Mesodermal cell (in vitro differentiated cells): ENCODE measurements at regions not wholly inside any gene's neighbourhood (a gene's known extent, or its start where the extent isn't known, plus 50 kb on each side); places are given as distances from the start of the nearest gene placed in this dataset.

Experiments used
- H3K27ac ChIP-seq: 2 replicates; pipeline ENCODE4 v1.7.0; 2013; ENCODE audit warnings: mild to moderate bottlenecking, low read depth, low read length, moderate library complexity; ENCODE audit not compliant: severe bottlenecking
- H3K36me3 ChIP-seq: 2 replicates; pipeline ENCODE4 v1.7.1; 2013; ENCODE audit warnings: mild to moderate bottlenecking, low read length, moderate library complexity; ENCODE audit not compliant: control insufficient read depth, insufficient read depth
- H3K4me1 ChIP-seq: one replicate; pipeline ENCODE4 v1.7.1; 2013; ENCODE audit warnings: mild to moderate bottlenecking, low read length; ENCODE audit not compliant: insufficient read depth, control insufficient read depth, poor library complexity, severe bottlenecking
- H3K4me3 ChIP-seq: 2 replicates; pipeline ENCODE4 v1.7.0; 2013; ENCODE audit warnings: low read length, control low read depth, mild to moderate bottlenecking; ENCODE audit not compliant: insufficient read depth, poor library complexity, severe bottlenecking; ENCODE audit errors: extremely low read depth
- H3K9me3 ChIP-seq: 2 replicates; pipeline ENCODE4 v1.7.1; 2013; ENCODE audit warnings: mild to moderate bottlenecking, low read length, moderate library complexity; ENCODE audit not compliant: control insufficient read depth
- WGBS, 2 experiments: methylation state at CpG; one replicate each; pipeline ENCODE4 v1.1.5; 2013; ENCODE audit warnings: missing lambda C conversion rate in 2 of 2; ENCODE audit not compliant: insufficient coverage in 2 of 2; 5-methylcytosine and 5-hydroxymethylcytosine counted together

DNA sequence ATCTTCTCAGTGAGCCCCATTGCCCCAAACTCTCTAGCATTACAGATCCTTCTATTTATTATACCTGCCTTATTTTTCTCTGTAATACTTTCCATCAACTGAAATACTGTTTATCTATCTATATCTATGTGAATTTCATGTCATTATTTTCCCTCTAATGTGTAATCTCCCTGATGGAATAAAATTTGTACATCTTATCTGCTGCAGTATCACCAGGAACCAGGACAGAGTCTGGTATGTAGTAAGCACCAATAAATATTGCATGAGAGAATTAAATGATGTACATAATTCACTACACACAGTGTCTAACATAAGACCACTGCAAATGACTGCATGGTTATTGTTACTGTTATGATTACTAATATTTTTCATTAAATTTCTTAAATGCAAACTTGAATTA is 759.1 kb downstream of the PRELID2 start:
- Histone ChIP-seq H3K9me3 (no peaks in the 10 kb centered on the region), H3K4me1 (no peaks in the 10 kb centered on the region), H3K27ac (no peak overlapping the region), H3K36me3 (no peaks in the 10 kb centered on the region), H3K4me3 (no peak overlapping the region)

DNA sequence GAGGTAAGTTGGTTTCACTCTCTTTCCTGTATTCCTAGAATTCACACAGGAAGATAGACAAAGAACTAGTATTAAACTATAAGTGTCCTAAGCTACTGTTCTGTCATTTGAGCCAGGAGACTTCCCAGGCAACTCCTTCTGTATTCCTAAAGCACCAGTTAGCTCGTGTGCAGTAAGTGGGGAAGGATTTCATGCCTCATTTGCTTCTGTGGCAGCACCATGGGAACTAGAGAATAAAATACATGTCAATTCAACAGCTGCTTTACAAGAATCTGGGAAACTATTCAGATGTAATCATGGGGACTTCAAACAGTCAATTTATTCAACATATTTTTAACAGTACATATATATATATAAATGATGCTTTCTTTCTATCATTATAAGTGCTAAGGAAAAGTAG is 762.3 kb downstream of the PRELID2 start:
- Histone ChIP-seq H3K36me3 (no peaks in the 10 kb centered on the region), H3K9me3 (no peaks in the 10 kb centered on the region), H3K4me1 (no peaks in the 10 kb centered on the region), H3K4me3 (no peak overlapping the region), H3K27ac (no peak overlapping the region)
- no CpG with 5 or more reads among the region's 1 CpG for WGBS, 2 experiments

DNA sequence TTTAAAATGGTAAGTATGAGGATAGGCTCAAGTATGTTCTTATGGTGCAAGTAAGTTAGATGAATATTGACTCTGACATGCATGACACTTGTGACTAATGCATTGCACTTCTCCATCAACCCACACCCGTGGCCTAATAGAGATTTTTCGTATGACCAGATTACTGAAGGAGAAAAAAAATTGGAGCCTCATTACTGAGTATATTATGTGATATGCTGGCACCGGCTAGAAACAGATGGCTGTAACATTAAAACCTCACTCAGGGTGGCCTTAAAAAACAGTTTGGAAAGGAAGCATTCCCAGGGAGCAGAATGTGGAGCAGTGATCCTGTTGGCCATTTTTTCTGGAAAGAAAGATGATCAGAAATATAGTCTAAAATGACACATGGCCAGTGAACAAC is 766.4 kb downstream of the PRELID2 start:
- no peaks in the 10 kb centered on the region for H3K36me3 ChIP-seq
- no peak overlapping the region for H3K4me3 ChIP-seq
- WGBS, 2 experiments = 100% methylated on average over 1 of the region's 3 CpGs; no CpG with 5 or more reads in 1 of the 2 experiments
- H3K9me3 ChIP-seq = no peaks in the 10 kb centered on the region
- H3K27ac ChIP-seq = no peak overlapping the region
- H3K4me1 ChIP-seq = no peaks in the 10 kb centered on the region

DNA sequence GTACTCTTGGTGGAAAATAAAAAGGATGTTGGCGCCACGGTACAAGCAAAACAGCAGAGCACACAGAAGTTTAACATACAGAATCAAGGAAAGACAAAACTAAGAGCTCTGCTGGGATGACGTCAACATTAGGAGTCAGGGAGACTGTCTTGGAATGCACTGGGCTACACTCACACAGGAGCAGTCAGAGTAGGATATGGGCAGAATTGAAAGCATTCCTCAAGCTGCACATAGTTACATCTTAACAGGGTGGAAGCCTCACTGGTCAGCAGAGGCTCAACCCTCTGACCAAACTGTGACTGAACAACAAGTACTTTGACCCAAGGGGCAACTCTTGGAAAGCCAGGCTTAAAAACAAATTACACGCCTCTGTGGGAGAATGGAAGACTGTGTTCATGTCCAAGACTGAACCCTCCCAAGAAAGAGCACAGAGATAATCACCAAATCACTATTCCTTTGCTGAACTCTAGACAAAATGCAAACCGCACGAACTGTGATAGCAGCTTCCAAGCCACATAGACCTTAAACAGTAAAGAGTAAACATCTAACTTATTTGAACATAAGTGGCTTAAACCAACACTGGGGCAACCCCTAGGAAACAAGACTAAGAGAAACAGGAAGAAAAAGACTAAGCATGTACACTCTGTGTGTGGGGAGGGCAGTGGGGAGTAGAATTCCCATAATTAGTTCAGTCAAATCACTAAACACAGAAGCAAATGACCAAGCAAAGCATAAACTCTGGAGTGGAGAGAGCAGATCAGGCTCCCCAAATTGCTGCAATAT is 772.7 kb downstream of the PRELID2 start:
- Histone ChIP-seq H3K4me3 (no peak overlapping the region), H3K36me3 (no peaks in the 10 kb centered on the region), H3K9me3 (no peaks in the 10 kb centered on the region), H3K27ac (peak overlapping the region; percentile 77), H3K4me1 (peaks cover 4% of the 10 kb centered on the region)
- 79 to 100% methylated on average over 1 to 4 of the region's 6 CpGs for WGBS, 2 experiments

DNA sequence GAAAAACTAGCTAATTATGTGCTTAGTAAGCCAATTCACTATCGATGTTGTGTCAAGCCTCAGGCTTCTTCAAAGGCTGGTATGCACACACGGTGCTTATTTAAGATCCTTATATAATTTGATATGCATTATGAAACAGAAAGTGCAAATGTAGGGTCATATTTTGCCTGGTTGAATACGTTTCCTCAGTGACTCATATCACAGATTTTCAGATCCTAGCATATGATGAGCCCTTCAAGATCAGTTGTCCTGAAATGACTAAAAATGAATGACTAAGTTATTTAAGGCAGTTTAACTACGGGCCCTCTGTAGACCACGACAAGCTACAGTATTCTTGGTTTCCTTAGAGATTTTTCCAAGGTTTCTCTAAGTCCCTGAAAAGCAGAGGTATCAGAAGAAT is 778.3 kb downstream of the PRELID2 start:
- H3K27ac ChIP-seq = no peak overlapping the region
- no peaks in the 10 kb centered on the region for H3K9me3 ChIP-seq
- H3K4me1 ChIP-seq = no peaks in the 10 kb centered on the region
- no peak overlapping the region for H3K4me3 ChIP-seq
- no peaks in the 10 kb centered on the region for H3K36me3 ChIP-seq
- WGBS, 2 experiments = 71 to 93% methylated on average over 1 to 3 of the region's 5 CpGs

DNA sequence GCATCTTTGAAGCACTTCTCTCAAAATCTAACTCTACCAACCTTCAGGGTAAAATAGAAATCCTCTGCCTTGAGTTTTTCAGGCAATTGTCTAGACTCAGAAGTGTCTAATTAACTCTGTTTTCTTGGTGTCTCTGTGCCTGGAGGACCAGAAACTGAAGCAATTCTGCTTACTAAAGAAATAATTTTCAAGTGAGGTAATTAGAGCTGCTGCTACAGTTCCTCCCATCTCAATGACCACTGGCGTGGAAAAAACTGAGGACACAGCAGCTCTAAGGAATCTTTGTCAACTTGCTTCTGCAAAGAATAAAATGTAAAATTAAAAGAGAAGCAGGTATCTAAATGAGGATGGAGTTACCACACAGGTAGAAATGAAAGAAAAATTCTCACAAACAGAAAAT is 785.0 kb downstream of the PRELID2 start:
- no peak overlapping the region for H3K4me3 ChIP-seq
- H3K4me1 ChIP-seq = no peaks in the 10 kb centered on the region
- no peaks in the 10 kb centered on the region for H3K36me3 ChIP-seq
- no peak overlapping the region for H3K27ac ChIP-seq
- H3K9me3 ChIP-seq = no peaks in the 10 kb centered on the region
- WGBS, 2 experiments = no CpG with 5 or more reads among the region's 1 CpG

DNA sequence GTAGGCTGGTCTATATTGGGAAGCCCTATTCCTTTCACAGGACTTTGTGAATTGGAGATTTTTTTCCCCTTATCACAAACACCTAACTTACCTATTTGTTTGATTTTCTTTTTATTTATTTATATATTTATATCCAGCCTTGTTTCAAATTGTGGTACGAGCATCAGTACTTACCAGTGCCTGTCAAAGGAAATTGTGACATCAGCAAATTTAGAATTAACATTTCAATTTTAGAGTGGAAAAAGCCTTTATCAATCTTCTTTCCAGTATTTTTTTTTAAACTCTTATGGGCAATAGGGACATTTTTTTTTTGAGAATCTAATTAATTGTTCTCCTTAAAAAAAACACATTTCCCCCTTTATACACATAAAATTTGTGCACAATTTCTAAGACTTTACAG is 790.2 kb downstream of the PRELID2 start:
- Histone ChIP-seq H3K9me3 (no peaks in the 10 kb centered on the region), H3K4me1 (no peaks in the 10 kb centered on the region), H3K36me3 (no peaks in the 10 kb centered on the region), H3K27ac (no peak overlapping the region), H3K4me3 (no peak overlapping the region)
- WGBS, 2 experiments = no CpG with 5 or more reads among the region's 1 CpG

DNA sequence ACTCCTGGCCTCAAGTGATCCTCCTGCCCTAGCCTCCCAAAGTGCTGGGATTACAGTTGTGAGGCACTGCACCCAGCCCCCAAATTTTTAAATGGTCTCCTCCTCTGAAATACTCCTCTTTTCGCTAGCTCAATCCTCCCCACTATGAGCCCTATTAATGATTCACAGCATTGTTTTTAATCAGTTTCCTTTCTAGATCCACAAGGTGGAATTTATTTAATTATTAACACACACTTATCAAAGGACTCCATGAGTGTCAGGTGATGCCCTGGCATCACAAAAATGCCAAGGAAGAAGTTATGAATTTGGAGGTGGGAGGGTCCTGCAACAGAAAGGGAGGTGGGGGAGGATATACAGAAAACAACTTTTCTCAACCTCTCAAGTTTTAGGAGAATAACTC is 806.5 kb downstream of the PRELID2 start:
- Histone ChIP-seq H3K4me1 (no peaks in the 10 kb centered on the region), H3K36me3 (no peaks in the 10 kb centered on the region), H3K27ac (no peak overlapping the region), H3K9me3 (no peaks in the 10 kb centered on the region), H3K4me3 (no peak overlapping the region)
- 67% methylated on average over 1 of the region's 1 CpG; no CpG with 5 or more reads in 1 of the 2 experiments for WGBS, 2 experiments

DNA sequence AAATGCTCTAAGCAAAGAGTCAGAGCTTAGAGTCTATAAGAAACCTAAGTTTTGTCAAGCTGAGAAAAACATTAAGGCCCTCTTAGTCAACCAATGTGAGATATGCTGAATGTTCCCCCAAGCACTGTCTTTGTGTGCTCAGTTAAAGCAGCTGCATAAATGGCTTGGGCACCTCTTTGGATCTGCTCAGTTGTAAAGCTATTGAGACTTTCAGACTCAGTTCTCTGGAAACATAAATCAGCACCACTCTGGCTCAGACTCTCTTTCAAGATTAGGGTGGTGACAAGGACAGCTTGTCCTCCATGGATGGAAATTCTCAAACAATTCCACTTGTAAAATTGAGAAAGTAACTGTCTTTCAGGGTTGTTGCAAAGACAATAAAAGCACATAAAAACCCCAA is 807.9 kb downstream of the PRELID2 start:
- H3K4me1 ChIP-seq = no peaks in the 10 kb centered on the region
- no peak overlapping the region for H3K4me3 ChIP-seq
- no peaks in the 10 kb centered on the region for H3K9me3 ChIP-seq
- no peak overlapping the region for H3K27ac ChIP-seq
- H3K36me3 ChIP-seq = no peaks in the 10 kb centered on the region

DNA sequence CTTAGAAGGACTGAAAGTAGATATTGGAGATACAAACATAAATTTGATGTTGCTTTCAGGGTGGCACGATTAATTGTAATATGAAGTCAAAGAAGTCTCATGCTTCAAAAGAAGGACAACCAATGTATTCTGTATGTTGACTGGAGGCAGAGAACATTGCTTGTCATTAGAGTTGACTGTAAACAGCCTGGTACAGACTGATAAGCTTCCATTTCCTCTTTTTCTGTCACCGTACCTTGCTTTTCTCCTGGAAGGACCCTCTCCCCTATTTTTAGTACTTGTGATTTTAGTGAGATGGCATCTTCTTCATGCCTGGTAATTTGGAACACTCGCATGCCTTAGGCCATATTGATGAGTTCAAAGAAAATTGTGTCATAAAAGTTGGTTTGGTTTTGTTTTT is 809.4 kb downstream of the PRELID2 start:
- Histone ChIP-seq H3K27ac (peak overlapping the region; percentile 29), H3K36me3 (no peaks in the 10 kb centered on the region), H3K4me3 (no peak overlapping the region), H3K4me1 (no peaks in the 10 kb centered on the region), H3K9me3 (no peaks in the 10 kb centered on the region)
- WGBS, 2 experiments = 83 to 88% methylated on average over 1 to 2 of the region's 3 CpGs

DNA sequence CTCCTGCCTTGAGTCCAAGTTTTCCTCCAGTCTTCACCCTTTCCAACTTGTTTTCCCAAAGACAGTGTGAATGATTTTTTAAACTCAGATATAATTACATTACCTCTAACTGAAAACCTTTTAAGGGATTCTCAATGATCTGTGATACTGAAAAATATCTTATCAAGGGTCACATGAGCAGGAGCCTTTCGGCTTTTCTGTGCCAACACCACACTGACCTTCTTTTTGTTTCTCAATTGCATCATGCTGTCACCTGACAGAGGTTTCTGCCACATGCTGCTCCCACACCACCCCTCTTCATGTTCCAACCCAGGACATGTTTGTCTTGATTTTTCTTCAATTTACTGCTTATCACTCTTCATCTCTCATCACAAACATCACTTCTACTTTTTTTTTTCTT is 820.0 kb downstream of the PRELID2 start:
- Histone ChIP-seq H3K9me3 (no peaks in the 10 kb centered on the region), H3K4me3 (no peak overlapping the region), H3K27ac (no peak overlapping the region), H3K4me1 (no peaks in the 10 kb centered on the region), H3K36me3 (no peaks in the 10 kb centered on the region)
- WGBS, 2 experiments = 75 to 86% methylated on average over 1 of the region's 1 CpG
